HG03196 (cell line): ENCODE measurements at regions not wholly inside any gene's neighbourhood (a gene's known extent, or its start where the extent isn't known, plus 50 kb on each side); places are given as distances from the start of the nearest gene placed in this dataset.
"Not testable (repeated sequence)": the region's sequence is repeated elsewhere in the genome, so short reads cannot be mapped to it uniquely, and the experiment has no call there.

ENCODE experiments used
- ATAC-seq: cut with Tn5 transposase; IDR thresholded peaks from one replicate; pipeline ENCODE4 v1.9.1; 2021; ENCODE audit not compliant: unreplicated experiment

DNA sequence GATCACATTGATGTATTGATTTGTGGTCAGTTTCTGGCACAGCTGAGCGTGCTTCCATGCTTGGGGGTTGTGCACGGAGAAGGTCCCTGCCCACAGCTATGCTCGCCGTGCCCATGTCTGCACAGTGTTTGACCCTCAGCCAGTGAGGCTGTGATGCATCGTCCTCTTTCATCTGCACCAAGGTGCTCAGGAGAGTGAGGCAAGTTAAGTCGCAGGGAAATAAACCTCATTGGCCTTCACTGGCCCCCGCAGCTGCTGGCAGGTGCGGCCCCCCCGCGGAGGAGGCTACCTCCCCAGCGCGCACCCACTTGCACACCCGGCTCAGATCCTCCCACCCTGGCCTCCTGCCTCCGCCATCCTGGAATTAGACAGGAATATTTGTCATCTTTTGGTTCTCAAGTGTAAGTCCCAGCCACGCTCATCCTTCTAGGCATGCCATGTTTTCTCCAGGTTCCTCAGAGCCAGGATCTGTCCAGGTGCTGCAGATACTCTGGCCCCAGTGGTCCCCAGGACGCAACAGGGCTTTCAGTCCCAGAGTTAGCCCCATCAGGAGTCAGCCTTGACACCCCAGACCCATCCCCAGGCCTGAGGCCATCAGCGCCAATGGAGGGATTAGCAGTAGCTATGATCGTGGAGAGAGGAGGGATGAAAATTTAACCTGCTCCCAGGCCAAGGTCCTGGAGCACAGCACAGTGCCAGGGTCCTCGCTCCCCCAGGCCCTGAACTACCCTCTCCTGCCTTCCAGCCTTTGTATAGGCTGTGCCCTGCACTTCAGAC is 93.7 kb downstream of the OAT start:
- no peak for ATAC-seq

DNA sequence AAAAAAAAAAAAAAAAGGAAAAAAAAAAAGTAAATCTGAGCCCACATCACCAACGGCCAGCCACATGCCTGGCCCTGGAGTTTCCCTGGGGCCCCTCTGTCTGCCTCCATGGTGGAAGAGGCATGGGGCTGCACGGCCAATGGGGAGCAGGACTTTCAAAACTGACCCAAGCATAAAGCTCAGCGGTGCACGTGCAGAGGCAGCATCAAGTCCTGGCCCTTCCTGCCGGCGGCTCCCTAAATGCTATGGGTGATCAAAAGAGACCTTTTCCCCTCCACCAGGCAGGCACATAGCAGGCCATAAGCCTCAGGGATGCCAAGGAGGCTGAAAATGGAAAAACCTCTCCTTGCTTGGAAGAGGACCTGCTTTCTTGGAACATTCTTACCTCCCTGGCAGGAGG is 94.3 kb downstream of the OAT start:
- ATAC-seq: no peak

DNA sequence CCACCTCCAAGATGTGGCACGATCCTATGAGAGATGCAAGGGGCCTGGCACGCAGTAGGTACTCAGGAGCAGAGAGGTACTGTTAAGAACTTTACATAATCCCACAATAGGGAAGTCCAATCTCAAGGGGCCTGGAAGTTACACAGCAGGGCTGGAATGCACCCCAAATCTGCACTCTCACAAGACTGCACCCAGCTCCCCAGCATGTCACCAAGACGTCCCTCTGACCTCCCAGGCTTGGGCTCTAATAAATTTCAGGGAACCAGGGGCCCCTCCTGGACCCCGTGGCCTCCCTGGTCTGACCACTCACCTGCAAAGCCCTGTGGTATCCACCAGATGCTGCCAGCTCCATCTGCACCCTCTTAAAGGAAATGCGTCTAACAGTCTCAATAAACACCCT is 94.9 kb downstream of the OAT start:
- ATAC-seq: no peak

DNA sequence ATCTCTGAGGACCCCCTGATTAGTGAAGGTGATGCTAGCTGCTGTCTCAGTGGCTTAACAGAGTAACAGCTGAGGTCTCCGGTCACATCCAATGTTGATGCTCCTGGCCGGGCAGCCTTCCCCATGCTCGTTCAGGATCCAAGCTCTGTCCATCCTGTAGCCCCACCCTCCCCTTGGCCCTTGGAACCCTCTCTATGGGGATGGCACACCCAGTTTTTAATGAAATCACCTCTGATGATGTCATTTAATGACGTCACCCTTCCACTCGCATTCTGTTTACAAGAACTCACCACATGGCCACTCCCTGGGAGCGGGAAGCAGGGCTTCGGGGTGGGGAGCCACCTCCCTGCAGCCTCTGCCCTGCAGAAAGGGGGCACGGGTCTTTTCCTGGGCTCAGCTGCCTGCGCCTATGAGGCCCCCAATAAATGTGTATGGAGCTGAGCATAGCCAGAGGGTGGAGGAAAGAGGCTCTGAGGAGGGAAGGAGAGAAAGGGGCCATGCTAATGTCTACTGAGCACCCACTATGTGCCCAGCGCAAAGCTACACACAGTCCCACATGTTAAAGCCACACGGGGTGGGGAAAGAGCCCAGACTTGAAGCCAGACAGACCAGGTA is 95.5 kb downstream of the OAT start:
- no peak for ATAC-seq

DNA sequence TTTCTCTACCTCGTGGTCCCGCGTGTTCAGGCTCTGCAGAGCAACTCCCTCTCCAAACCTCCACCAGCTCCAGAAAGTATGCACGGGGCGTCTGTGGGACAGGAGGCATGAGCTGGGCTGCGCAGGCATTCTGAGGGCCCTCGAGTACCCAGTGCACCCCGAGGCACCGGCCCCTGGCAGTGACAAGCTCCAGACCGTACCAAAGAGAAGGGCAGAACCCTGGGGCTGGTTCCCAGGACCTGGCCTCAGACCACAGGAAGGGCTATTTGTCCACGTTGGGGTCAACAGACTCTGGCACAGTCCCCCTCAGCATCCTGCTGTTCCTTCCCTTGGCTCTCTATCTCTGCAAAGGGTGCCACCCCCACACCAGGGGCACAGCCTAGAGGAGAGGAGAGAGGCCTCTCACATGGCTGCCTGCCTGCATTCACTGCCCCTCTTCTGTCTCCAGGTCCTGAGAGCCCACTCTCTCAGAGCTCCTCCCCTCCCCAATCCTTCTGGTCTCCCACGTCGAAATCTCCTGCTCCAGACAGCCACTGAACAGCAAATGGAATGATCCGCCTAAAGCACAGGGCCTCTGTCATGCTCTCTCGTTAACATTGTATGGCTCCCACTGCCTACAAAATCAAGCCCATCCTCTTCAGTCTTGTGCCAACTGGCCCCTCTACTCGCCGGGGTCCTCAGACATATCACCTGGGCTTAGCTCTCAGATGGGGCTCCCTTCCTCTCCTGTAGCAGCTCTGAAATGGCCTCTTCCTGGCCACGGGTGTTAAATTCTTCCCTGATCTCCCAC is 96.3 kb downstream of the OAT start:
- ATAC-seq: no peak

DNA sequence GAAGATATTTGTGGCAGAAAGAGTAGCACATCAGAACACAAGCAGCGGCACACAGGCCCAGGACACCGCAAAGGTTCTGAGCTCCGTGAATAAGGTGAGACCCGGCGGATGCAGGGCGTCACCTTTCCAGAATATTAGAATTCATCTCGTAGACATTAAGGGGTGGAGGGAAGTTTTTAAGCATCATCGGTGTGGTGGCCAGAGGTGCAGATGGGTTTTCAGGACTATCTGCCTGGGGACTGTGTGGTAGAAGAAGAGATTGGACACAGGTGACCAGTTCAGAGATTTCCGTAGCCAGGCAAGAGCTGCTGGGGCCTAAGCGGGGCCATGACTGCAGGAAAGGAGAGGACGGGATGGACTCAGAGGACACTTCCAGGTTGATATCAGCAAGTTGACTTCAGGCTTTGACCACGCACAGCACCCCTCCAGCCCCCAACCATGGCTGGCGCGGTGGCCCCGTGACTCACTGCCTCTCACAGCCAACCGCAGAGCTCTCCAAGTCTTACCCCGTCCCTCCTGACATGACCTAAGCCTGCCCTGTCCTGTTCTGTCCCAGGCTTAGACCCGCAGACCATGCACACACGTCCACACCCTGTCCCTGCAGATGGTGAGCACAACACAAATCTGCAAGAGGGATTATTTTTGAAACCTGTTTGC is 97.2 kb downstream of the OAT start:
- ATAC-seq: no peak

DNA sequence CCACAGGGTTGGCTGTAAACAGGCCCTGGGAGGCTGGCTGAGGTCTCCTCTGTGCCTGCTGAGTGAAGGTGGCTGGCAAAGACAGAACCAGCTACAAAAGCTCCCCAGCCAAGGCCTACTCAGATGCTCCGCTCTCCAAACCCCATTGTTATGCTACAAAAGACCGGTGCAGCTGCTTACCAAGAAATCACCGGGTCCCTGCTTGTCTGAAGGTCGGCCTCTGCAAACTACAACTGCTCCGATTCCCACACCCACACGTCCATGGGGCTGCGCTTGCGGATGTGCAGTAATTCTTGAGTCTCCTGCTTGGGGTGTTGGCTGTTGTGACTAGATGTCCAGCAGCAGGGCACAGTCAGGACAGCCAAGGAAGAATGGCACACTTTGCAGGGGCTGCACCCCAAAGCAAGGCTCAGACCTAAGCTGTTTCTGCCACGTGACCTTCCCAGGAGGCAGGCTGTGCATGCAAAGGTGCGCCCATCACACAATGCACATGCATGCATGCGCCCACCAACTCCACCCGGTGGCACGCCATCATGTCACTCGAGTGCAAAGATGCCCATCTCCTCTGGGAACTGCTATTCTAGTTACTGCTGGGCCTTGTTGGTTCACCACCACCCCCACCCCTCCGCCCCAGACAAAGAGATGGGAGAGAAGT is 97.8 kb downstream of the OAT start:
- no peak for ATAC-seq

DNA sequence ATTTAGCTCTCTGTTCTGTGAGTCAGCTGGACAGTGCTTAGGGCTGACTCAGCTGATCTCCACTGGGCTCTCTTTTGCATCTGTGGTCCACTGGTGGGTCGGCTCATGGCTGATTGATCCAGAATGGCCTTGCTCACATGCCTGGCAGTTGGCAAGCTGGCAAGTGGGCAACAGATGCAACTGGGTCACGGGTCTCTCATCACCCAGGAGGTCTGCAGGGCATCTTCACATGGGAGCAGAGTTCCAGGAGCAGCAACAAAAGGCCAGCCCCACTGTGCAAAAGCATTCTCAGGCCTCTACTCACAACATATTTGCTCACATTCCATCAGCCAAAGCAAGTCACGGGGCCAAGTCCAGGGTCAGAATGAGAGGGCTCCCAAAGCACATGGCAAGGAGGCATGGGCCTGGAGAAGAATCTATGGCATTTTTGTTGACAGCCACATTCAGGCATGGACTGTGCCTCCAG is 98.8 kb downstream of the OAT start:
- ATAC-seq: no peak

DNA sequence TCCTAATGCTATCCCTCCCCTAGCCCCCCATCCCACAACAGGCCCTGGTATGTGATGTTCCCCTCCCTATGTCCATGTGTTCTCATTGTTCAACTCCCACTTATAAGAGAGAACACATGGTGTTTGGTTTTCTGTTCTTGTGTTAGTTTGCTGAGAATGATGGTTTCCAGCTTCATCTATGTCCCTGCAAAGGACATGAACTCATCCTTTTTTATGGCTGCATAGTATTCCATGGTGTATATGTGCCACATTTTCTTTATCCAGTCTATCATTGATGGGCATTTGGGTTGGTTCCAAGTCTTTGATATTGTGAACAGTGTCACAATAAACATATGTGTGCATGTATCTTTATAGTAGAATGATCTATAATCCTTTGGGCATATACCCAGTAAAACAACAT is 99.2 kb downstream of the OAT start:
- ATAC-seq: not testable (repeated sequence)

DNA sequence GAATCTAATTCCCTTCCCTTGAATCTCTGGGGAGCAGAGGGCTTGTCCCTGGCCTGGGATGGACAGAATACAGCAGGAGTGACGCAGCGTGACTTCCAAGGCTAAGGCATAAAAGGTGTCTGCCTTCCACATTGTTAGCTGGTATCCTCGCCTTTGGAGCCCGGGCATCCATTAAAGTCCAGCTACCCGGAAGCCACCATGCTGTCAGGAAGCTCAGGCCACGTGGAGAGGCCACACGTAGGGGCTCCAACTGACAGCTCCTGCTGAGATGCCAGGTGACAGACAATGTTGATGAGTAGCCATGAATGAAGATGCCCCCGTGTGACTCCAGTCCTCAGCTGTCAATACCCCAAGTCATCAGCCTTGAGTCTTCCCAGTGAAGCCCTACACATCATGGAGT is 99.9 kb downstream of the OAT start:
- ATAC-seq: no peak

DNA sequence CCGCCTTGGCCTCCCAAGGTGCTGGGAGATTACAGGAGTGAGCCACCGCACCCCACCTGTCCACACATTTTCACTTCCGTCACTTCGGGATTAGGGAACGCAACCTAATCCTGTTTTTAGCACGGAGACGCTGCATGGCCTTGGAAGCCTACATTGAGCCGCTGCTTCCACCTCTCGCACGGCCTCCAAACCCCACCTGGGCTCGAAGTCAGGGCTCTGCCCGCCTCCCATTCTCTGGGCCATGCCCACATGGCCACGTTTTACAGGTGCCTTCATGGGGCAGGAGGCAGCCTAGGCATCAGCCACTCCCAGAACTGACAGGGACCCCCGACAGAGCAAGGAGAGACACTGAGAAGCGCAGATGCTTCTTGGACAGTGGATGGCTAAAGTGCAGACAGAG is 100.6 kb downstream of the OAT start:
- ATAC-seq: no peak

DNA sequence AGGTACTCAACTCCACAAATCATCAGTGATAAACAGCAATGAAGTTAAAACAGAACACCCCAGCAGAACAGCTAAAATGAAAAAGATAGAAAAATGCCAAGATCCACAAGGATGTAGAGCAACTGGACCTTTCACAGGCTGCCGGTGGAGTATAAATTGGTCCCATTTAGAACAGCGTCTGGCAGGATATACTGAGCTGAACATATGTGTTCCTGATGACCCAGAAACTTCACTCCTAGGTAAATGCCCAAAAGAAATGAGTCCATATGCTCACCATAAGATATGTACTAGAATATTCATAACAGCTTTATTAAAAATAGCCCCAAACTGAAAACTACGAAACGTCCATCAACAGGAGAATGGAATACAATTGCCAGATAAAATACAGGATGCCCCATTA is 102.4 kb downstream of the OAT start:
- no peak for ATAC-seq

DNA sequence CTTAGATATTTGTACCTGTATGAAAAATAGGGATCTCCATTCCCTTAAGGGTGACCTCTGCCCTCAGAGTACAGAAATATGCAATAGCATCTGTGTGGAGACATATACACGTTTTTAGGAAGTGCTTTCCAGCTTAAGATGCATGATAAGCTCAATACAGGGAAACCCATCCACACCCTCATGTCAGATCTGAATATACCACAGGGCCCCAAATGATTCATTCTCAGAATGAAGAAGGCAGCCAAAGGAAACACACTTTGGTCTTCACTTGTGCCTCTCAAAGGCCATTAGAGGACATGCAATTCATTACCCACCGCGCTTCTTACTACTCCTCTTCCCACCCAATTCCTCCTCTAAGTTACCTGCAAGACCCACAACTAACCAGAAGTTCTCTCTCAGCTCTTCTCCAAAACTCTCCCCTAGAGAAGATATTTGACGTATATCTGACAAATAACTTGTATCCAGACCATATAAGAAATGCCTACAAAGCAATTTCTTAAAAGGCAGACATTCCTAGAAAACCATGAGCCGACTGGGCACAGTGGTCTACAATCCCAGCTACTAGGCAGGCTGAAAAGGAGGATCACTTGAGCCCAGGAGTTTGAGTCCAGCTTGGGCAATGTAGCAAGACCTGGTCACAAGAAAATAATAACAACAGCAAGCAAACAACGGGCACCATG is 103.0 kb downstream of the OAT start:
- ATAC-seq: no peak

DNA sequence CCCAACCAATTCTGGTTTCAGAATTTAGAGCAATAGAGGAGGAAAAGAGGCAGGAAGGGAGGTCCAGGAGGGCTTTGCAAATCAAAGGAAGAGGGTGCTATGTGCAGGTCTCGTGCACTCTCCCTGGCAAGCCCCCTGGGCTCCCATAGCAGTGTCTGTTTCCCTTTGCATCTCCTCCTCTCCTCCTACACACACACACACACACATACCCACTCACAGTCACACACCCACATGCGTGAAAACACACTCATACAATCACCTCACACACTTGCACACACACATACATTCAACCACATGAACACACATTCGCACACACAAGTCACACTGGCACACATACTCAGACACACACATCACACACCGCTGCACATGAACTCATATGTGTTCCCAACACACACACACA is 105.3 kb downstream of the OAT start:
- ATAC-seq: no peak

DNA sequence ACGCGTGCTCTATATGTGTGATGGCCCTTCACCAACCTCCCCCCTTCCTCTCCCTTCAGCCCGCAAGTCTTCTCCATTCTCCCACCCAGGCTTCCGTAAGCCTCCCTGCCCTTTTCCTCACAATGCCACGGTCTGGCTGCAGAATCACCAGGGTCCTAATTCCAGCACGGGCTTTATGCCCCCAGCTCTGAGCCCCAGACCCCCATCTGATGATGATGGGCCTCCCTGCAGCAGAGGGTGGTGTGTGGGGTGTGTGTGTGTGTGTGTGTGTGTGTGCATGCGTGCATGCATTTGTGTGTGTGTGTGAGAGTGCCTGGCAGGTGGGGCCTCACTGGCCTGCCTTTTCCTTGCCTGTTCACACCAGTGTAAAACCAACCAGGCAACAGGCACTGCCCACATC is 109.9 kb downstream of the OAT start:
- ATAC-seq: no peak

DNA sequence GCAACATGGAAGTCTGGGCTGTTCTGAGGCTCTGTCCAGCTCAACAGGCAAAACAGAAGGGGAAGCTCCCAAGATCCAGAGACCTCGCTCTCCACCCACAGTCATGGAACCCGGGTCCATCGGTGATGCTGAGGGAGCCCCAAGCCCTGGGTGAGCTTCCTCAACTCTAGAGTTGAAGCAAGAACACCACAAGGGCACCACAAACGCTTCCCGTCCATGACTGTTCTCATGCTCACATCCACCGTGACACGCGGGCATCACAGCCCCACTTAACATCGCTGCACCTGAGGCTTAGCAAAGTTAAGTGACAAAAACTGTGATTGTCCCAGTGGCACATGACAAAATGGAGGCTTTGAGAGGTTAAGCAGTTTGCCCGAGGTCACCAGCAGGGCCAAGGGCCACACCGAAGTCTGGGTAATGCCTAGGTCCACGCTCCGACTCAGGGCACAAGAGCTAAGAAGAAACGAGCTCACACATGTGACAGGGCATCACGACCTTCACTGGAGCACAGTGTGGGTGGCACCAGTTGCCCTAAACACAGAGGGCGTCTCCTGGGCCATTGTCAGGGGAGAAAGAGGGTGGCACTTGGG is 110.6 kb downstream of the OAT start:
- no peak for ATAC-seq

DNA sequence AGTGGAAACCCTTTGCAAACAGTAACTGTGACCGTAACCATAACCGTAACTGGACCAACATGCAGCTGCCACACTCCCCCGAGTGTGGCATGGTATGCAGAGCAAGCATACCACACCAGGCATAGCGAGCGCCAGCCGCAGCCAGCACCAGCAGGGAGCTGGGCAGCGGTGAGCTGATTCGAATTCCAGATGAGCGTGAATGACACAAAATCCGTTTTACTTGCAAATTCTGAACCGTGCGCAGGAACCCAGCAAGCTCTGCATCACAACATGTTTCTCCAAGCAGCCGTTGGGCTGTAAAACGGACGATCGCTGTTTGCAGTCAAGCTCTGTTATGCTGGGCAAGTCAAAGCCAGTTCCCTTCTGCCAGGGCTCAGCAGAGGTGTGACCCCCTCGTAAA is 111.1 kb downstream of the OAT start:
- ATAC-seq: no peak

DNA sequence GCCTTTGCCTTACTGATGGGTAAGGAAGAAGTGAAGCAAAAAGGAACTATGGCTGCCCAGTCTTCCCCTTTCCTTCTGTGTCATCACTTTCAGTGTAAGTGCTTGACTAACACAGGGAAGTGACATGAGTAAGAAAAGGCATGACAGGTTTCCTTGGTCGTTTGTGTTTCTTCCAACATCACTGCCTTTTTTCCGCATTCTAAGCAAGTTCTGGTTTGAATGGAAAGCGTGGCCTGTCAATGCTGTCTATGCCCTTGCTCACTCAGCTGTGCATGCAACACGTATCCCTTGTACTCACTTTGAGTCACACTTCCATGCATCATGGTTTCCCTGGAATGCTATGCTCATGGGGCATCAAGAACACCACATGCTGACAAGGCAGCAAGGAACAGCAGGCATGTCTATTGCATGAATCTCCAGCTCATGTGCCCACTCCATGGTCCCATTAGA is 111.8 kb downstream of the OAT start:
- no peak for ATAC-seq

DNA sequence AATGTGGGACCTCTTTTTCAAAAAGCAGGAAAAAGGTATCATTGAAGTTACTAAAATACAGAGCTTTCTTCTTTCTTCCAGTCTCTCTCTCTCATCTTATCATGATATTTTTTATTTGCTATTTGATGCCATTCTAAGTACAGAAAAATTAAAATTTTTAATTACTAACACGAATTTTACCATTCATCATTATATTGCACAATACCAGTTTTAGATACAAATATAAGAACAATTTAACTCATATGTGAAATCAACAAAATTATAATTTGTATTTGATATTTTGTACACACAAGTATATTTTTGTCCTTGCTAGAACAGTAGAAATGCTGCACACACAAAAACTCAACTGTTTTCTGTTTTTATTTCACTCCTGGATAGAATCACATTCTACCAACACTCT is 112.2 kb downstream of the OAT start:
- ATAC-seq: no peak

DNA sequence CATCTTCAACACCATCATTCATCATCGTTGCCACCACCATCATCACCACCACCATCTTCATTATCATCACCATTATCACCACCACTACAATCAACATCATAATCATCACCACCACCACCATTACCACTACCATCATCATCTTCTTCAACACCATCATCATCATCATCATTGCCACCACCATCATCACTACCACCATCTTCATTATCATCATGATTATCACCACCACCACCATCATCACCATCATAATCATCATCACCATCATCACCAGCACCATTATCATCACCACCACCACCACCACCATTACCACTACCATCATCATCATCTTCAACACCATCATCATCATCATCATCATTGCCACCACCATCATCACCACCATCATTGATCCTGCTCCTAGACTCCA is 112.7 kb downstream of the OAT start:
- ATAC-seq: no peak
